GM10266 (cell line): ENCODE measurements at regions not wholly inside any gene's neighbourhood (a gene's known extent, or its start where the extent isn't known, plus 50 kb on each side); places are given as distances from the start of the nearest gene placed in this dataset.
"Not testable (repeated sequence)": the region's sequence is repeated elsewhere in the genome, so short reads cannot be mapped to it uniquely, and the experiment has no call there.

ENCODE experiments used
- DNase-seq: peaks from one replicate; pipeline ENCODE4 v3.0.0; 2012; ENCODE audit errors: extremely low spot score
- CTCF ChIP-seq: IDR thresholded peaks from 2 replicates; pipeline ENCODE4 v1.5.1; 2012; ENCODE audit warnings: mild to moderate bottlenecking, low read depth; ENCODE audit not compliant: control insufficient read depth, insufficient read depth; ENCODE audit errors: missing control alignments

GRCh38 chr9:89687188-89687587 is 82.4 kb downstream of the GADD45G start:
- TF ChIP-seq CTCF: no peak

DNA sequence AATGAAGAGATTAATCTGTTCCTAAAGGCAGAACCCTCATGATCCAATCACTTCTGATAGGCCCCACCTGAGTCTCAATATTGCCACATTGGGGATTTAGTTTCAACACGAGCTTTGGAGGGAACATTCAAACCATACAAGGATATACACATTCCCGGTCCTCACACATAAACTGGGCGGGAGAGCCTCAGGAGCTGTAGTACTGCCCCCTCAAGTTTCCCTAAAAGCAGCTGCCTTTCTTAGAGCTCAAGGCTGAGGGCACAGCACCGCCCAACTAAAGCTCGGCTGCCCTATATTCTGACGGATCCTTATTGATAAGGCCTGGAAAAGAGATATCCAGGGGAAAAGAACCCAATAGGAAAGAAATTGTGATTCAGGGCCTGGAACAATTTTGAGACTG is 83.0 kb downstream of the GADD45G start:
- TF ChIP-seq CTCF: no peak
- no peak for DNase-seq

More at GRCh38 chr9:89687188-89687587, 82.4 kb downstream of the GADD45G start:
- no peak for DNase-seq

- DNase-seq: not testable (repeated sequence)
Measured at GRCh38 chr9:89689321-89689720, 84.5 kb downstream of the GADD45G start.

GRCh38 chr9:89690334-89690912 is 85.6 kb downstream of the GADD45G start:
- no peak for TF ChIP-seq CTCF
- peak; percentile 57 for DNase-seq

- DNase-seq: no peak
- no peak for TF ChIP-seq CTCF
Measured at GRCh38 chr9:89695441-89695891, 90.7 kb downstream of the GADD45G start.

GRCh38 chr9:89695979-89696378 is 91.2 kb downstream of the GADD45G start:
- DNase-seq: not testable (repeated sequence)

- no peak for DNase-seq
- TF ChIP-seq CTCF: no peak
Measured at GRCh38 chr9:89696780-89697179, 92.0 kb downstream of the GADD45G start.

GRCh38 chr9:89697553-89697952 is 92.7 kb downstream of the GADD45G start:
- DNase-seq: no peak
- no peak for TF ChIP-seq CTCF
